ENCODE measurements at regions not wholly inside any gene's neighbourhood (a gene's known extent, or its start where the extent isn't known, plus 50 kb on each side); places are given as distances from the start of the nearest gene placed in this dataset.

- no peak for TF ChIP-seq CTCF (IDR thresholded peaks at IDR 0.05; ENCODE audit: control insufficient read depth, insufficient read depth, low read depth, low read length, missing control alignments)
- DNase-seq (ENCODE audit: low read depth): no peak
- no peak overlapping the region for H3K4me3 ChIP-seq (ENCODE audit: control insufficient read depth, low read depth, low read length)
Observed at GRCh38 chr13:73578251-73578875, 519.6 kb downstream of the KLF5 start.

GRCh38 chr13:73576291-73576690 lies 517.5 kb downstream of the KLF5 start:
- no peak overlapping the region for H3K4me3 ChIP-seq (ENCODE audit: control insufficient read depth, low read depth, low read length)
- no peak for DNase-seq (ENCODE audit: low read depth)
- TF ChIP-seq CTCF (IDR thresholded peaks at IDR 0.05; ENCODE audit: control insufficient read depth, insufficient read depth, low read depth, low read length, missing control alignments): no peak

- TF ChIP-seq CTCF (IDR thresholded peaks at IDR 0.05; ENCODE audit: control insufficient read depth, insufficient read depth, low read depth, low read length, missing control alignments): no peak
- DNase-seq (ENCODE audit: low read depth): no peak
- no peak overlapping the region for H3K4me3 ChIP-seq (ENCODE audit: control insufficient read depth, low read depth, low read length)
Observed at GRCh38 chr13:73572824-73573223, 514.0 kb downstream of the KLF5 start.

- no peak for TF ChIP-seq CTCF (IDR thresholded peaks at IDR 0.05; ENCODE audit: control insufficient read depth, insufficient read depth, low read depth, low read length, missing control alignments)
Observed at GRCh38 chr13:73571376-73571775, 512.6 kb downstream of the KLF5 start.

GRCh38 chr13:73556902-73557301 lies 498.1 kb downstream of the KLF5 start:
- H3K4me3 ChIP-seq (ENCODE audit: control insufficient read depth, low read depth, low read length): no peak overlapping the region
- TF ChIP-seq CTCF (IDR thresholded peaks at IDR 0.05; ENCODE audit: control insufficient read depth, insufficient read depth, low read depth, low read length, missing control alignments): no peak
- DNase-seq (ENCODE audit: low read depth): no peak

More at GRCh38 chr13:73571376-73571775, 512.6 kb downstream of the KLF5 start:
- DNase-seq (ENCODE audit: low read depth): no peak
- no peak overlapping the region for H3K4me3 ChIP-seq (ENCODE audit: control insufficient read depth, low read depth, low read length)

GRCh38 chr13:73556128-73556527 lies 497.3 kb downstream of the KLF5 start:
- DNase-seq (ENCODE audit: low read depth): no peak
- TF ChIP-seq CTCF (IDR thresholded peaks at IDR 0.05; ENCODE audit: control insufficient read depth, insufficient read depth, low read depth, low read length, missing control alignments): no peak
- H3K4me3 ChIP-seq (ENCODE audit: control insufficient read depth, low read depth, low read length): no peak overlapping the region
